Activated naive CD4-positive, alpha-beta T cell treated with anti-CD3 and anti-CD28 coated beads for 36 hours (primary cell): ENCODE measurements at regions not wholly inside any gene's neighbourhood (a gene's known extent, or its start where the extent isn't known, plus 50 kb on each side); places are given as distances from the start of the nearest gene placed in this dataset.

Experiments
- CTCF ChIA-PET: fragments of 350-600 bp; sonication (Branson Sonifier 250); formaldehyde crosslinking; loops from one replicate; lab custom pipeline; 2021; ENCODE audit warnings: antibody characterized with exemption; lab: Charles Lee
- DNase-seq: peaks from one replicate; pipeline ENCODE4 v3.0.0-alpha.2; 2020
- H3K27ac Mint-ChIP-seq: one replicate; pipeline ENCODE4 v1.8.0; 2021; ENCODE audit warnings: mild to moderate bottlenecking, mixed read lengths
- H3K27me3 Mint-ChIP-seq: one replicate; pipeline ENCODE4 v1.8.0; 2021; ENCODE audit warnings: low read depth, mixed read lengths
- H3K36me3 Mint-ChIP-seq: one replicate; pipeline ENCODE4 v1.8.0; 2021; ENCODE audit warnings: low read depth, mixed read lengths
- H3K4me1 Mint-ChIP-seq: one replicate; pipeline ENCODE4 v1.8.0; 2021; ENCODE audit warnings: low read depth, mixed read lengths
- H3K4me3 Mint-ChIP-seq: one replicate; pipeline ENCODE4 v1.8.0; 2021; ENCODE audit warnings: mild to moderate bottlenecking, moderate library complexity, mixed read lengths
- H3K9me3 Mint-ChIP-seq: one replicate; pipeline ENCODE4 v1.8.0; 2021; ENCODE audit warnings: mixed read lengths
- intact Hi-C: fragments of 100-400 bp; cut with micrococcal nuclease; formaldehyde crosslinking; loops from one replicate; pipeline ENCODE4 v1.15.1; 2023

DNA sequence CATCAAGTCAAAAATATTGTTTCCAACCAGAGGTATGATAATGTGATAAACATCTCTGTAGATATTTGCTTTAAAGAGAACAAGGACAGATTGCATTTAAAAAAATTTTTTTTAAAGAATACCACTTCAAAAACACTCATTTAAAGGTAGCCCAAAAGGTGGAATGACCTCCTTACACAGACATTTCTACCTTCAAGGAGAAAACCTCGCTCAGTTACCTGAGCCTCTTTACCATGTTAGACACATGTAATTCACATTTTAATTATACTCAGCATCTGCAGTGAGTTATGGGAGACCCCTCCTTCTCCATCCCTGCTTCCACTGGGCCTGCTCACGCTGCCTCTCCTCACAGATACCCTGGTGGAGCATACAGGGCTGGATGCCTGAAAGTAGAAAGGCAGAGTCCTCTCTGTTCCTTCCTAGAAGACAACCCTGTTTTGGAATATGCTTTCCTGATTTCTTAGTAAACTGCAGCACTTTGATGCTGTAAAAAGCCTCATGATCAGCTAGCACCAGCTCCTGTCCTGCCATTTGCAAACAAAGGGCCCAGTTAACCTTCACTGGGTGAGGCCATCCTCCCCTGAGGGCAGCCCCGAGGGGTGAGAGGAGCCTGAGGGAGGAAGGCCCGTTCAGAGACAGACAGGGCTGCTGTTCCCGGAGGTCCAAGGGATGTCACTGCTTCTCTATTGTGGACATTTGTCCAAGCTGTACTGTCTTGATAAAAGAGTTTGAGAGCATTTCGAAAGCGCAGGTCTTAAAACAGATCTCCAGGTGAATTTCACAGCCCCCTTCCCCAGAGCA is 117.8 kb downstream of the IRS2 start:
- intact Hi-C loops, result no loop called here

DNA sequence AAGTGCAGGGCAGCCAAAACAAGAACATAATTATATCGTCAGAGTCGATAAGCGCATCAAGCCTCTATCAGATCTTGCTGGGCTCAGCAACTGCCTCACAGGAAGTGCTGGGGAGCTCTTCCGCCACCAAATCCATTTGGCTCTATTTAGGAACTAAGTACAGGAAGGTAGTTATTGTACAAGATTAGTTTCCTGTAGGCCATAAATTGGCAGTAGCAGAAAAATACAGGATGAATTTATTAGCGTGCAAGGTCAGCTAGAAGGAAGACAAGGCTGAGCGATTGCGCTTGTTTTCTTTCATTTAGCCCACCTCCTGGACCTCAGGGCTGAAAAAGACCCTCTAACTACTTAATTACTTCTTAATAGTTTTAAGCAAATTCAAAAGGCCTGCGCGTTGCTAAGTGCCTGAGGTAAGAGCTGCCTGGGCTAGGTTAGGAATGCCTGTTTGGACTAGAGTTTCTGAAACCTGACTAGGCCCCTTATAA is 118.5 kb downstream of the IRS2 start:
- no peak for DNase-seq
- Mint-ChIP-seq H3K4me1 (no peaks in the 10 kb centered on the region), H3K27me3 (peaks cover 2% of the 10 kb centered on the region), H3K4me3 (no peak overlapping the region), H3K36me3 (no peaks in the 10 kb centered on the region), H3K9me3 (no peaks in the 10 kb centered on the region), H3K27ac (no peak overlapping the region)
- intact Hi-C loops, result no loop called here
- CTCF ChIA-PET, result interaction anchor here (0.7 kb wide), 1 partner anchor 74 kb away, joined by 3 read pairs; no protein-coding TSS in a partner anchor

More for the DNA sequence above, 117.8 kb downstream of the IRS2 start:
- Mint-ChIP-seq H3K27ac (no peak overlapping the region), H3K4me1 (no peaks in the 10 kb centered on the region), H3K27me3 (no peaks in the 10 kb centered on the region), H3K36me3 (no peaks in the 10 kb centered on the region), H3K4me3 (no peak overlapping the region), H3K9me3 (no peaks in the 10 kb centered on the region)
- no peak for DNase-seq
- CTCF ChIA-PET, result no interaction called here

DNA sequence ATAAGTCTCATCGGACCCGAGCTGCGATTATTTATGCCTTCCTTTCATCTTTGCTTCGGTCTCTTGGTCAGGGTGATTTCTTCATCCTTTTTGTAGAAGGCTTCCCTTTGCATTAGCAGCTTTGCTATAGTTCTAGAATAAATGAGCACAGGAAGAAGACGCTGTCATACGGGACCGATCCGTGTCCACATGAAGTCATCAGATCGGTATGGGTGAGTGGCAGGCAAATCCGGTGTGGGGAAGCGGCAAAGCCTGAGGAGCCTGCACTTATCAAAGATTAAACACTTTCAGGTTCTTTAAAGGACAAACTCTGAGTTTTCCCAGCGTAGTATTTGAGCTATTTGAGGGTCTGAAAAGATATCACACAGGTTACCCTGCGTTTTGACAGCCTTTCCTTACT is 119.3 kb downstream of the IRS2 start:
- Mint-ChIP-seq H3K36me3 (no peaks in the 10 kb centered on the region), H3K27ac (no peak overlapping the region), H3K27me3 (peaks cover 2% of the 10 kb centered on the region), H3K9me3 (no peaks in the 10 kb centered on the region), H3K4me3 (no peak overlapping the region), H3K4me1 (no peaks in the 10 kb centered on the region)
- CTCF ChIA-PET, result no interaction called here
- DNase-seq, result no peak
- intact Hi-C loops, result no loop called here

DNA sequence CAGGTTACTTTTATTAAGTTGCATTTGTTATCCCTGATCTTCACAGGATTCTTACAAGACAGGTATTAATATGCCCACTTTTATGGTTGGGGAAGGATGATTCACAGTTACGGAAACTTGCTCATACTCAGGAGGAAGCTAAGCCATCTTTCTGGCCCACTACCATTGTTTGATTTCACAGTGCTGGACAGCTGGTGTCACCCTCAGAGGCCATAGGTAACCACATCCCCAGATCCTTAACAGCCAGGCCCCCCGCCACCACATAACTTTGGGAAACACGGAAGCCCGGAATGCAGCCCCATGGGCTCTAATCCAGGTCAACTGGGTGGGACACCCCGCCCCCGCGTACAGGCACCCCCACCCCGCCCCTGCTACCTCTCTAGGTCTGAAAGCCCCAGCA is 119.7 kb downstream of the IRS2 start:
- intact Hi-C loops, result no loop called here
- no peak for DNase-seq
- H3K27me3 Mint-ChIP-seq, result peaks cover 4% of the 10 kb centered on the region
- no peaks in the 10 kb centered on the region for H3K36me3 Mint-ChIP-seq
- CTCF ChIA-PET, result no interaction called here
- no peaks in the 10 kb centered on the region for H3K4me1 Mint-ChIP-seq
- no peaks in the 10 kb centered on the region for H3K9me3 Mint-ChIP-seq
- no peak overlapping the region for H3K4me3 Mint-ChIP-seq
- no peak overlapping the region for H3K27ac Mint-ChIP-seq

DNA sequence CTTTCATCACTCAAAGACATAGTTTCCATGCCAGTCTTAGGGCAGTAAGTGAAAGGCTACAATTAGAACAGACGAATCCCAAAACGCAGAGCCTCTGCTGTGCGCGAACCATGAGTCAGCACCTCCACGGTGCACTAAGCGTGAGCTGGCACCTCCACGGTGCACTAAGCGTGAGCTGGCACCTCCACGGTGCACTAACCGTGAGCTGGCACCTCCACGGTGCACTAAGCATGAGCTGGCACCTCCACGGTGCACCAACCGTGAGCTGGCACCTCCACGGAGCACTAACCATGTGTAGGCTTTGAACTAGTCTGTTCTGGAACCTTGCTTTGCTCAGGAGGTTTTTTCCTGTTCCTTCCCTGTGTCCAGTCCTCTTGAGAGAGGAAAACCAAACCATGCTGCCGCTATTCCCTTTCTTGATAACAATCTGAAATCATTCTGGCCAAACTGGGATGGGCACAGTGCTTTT is 120.6 kb downstream of the IRS2 start:
- no peaks in the 10 kb centered on the region for H3K36me3 Mint-ChIP-seq
- H3K4me1 Mint-ChIP-seq, result no peaks in the 10 kb centered on the region
- peaks cover 4% of the 10 kb centered on the region for H3K27me3 Mint-ChIP-seq
- DNase-seq, result no peak
- no peak overlapping the region for H3K27ac Mint-ChIP-seq
- H3K4me3 Mint-ChIP-seq, result no peak overlapping the region
- CTCF ChIA-PET, result no interaction called here
- no peaks in the 10 kb centered on the region for H3K9me3 Mint-ChIP-seq
- intact Hi-C loops, result no loop called here

DNA sequence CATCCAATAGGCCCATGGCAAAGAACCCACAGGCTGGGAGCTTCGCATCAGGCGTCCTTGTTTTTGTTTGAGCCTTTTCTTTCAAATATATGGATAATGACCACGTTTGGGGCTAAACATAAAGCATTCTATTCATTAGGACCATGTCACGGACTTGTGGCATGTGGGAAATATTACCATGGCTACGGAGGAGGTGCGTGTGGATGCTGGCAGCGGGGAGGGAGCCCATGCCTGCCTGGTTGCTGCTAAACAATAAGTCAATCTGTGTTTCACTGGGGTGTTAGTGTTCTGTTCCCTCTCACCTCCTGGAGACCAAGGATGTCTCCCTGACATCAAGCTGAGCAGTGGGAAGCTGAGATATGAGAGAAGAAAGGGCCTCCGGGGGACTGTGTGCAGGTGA is 121.1 kb downstream of the IRS2 start:
- Mint-ChIP-seq H3K4me1 (no peaks in the 10 kb centered on the region), H3K27me3 (peaks cover 4% of the 10 kb centered on the region), H3K27ac (no peak overlapping the region), H3K4me3 (no peak overlapping the region), H3K9me3 (no peaks in the 10 kb centered on the region), H3K36me3 (no peaks in the 10 kb centered on the region)
- CTCF ChIA-PET, result no interaction called here
- DNase-seq, result no peak
- intact Hi-C loops, result no loop called here

DNA sequence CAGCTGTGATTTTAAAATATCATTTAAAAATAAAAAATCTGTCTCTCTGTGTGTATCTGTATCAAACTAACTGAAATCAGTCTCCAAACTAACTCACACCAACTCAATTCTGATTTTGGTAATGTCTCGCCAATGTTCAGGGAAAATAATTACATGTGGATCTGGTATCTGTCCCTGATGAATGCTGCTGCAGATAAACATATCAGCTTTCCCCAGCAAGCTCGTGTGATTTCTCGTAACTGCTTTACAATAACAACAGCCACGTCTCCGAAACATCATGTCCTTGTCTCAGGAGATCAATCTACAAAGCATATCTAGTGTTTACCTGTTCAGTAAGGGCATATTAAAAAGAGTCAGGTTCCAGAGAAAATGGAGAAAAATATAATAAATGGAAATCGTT is 129.0 kb downstream of the IRS2 start:
- Mint-ChIP-seq H3K4me1 (no peaks in the 10 kb centered on the region), H3K36me3 (no peaks in the 10 kb centered on the region), H3K9me3 (no peaks in the 10 kb centered on the region), H3K4me3 (no peak overlapping the region), H3K27me3 (peaks cover 2% of the 10 kb centered on the region), H3K27ac (no peak overlapping the region)
- CTCF ChIA-PET, result no interaction called here
- intact Hi-C loops, result no loop called here
- no peak for DNase-seq

DNA sequence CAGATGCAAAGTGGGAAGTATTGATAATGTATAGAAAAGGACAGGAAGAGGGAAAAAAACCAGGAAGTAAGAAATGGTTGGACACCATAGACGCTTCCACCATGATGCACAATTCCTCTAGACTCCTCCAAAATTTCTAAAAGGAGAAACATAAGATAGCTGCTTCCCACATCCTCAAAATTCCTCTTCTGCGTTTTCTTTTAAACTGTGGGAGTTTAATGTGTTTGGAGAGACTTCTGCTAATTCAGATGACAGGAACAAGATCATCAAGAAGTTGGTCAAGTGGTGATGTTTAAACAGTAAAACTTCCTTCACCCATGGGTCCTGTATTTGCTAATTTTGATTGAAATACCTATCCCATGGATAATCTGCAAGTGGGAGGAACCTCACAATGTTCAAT is 130.2 kb downstream of the IRS2 start:
- H3K9me3 Mint-ChIP-seq, result no peaks in the 10 kb centered on the region
- no peaks in the 10 kb centered on the region for H3K27me3 Mint-ChIP-seq
- DNase-seq, result no peak
- no peaks in the 10 kb centered on the region for H3K36me3 Mint-ChIP-seq
- CTCF ChIA-PET, result no interaction called here
- H3K27ac Mint-ChIP-seq, result no peak overlapping the region
- no peak overlapping the region for H3K4me3 Mint-ChIP-seq
- intact Hi-C loops, result no loop called here
- no peaks in the 10 kb centered on the region for H3K4me1 Mint-ChIP-seq

DNA sequence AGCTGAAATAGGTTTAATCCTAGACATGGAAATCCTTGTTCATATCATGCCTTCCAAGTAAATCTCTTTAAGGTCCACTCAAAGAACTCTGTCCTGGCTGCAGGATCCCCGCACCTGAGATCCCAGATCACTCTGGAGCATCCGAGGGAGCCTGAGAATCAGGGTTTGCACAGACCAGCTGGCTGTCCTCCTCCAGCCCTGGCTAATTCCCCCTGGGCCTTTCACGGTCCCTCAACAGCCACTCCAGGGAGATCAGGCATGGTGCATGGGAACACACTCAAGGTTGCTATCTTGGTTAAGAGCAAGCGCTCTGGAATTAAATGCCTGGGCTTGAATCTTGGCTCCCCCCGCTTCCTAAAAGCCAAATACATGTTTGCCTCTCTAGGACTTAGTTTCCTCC is 130.8 kb downstream of the IRS2 start:
- H3K4me1 Mint-ChIP-seq, result no peaks in the 10 kb centered on the region
- intact Hi-C loops, result no loop called here
- no peak for DNase-seq
- H3K4me3 Mint-ChIP-seq, result no peak overlapping the region
- no peaks in the 10 kb centered on the region for H3K9me3 Mint-ChIP-seq
- no peaks in the 10 kb centered on the region for H3K36me3 Mint-ChIP-seq
- H3K27ac Mint-ChIP-seq, result no peak overlapping the region
- CTCF ChIA-PET, result no interaction called here
- H3K27me3 Mint-ChIP-seq, result no peaks in the 10 kb centered on the region

DNA sequence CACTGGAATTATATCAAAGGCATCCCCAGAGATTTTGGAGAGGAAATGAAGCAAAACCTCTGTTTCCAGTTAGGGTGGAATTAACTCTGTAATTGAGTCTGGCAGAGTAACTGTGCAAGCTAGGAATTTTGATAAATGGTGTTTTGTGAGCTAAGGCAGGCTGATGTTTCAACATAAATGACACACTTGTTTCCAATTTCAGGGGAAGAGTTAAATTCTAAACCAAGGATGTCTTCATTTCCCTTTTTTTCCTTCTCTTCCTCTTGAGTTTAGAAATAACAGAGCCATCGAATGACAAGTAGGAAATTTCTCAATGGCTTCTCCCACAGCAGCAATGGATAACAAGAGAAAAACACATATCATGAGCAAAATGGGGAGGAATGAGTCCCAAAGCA is 131.2 kb downstream of the IRS2 start:
- Mint-ChIP-seq H3K4me1 (no peaks in the 10 kb centered on the region), H3K36me3 (no peaks in the 10 kb centered on the region), H3K9me3 (no peaks in the 10 kb centered on the region), H3K27me3 (no peaks in the 10 kb centered on the region), H3K27ac (no peak overlapping the region), H3K4me3 (no peak overlapping the region)
- CTCF ChIA-PET, result no interaction called here
- DNase-seq, result no peak
- intact Hi-C loops, result no loop called here

DNA sequence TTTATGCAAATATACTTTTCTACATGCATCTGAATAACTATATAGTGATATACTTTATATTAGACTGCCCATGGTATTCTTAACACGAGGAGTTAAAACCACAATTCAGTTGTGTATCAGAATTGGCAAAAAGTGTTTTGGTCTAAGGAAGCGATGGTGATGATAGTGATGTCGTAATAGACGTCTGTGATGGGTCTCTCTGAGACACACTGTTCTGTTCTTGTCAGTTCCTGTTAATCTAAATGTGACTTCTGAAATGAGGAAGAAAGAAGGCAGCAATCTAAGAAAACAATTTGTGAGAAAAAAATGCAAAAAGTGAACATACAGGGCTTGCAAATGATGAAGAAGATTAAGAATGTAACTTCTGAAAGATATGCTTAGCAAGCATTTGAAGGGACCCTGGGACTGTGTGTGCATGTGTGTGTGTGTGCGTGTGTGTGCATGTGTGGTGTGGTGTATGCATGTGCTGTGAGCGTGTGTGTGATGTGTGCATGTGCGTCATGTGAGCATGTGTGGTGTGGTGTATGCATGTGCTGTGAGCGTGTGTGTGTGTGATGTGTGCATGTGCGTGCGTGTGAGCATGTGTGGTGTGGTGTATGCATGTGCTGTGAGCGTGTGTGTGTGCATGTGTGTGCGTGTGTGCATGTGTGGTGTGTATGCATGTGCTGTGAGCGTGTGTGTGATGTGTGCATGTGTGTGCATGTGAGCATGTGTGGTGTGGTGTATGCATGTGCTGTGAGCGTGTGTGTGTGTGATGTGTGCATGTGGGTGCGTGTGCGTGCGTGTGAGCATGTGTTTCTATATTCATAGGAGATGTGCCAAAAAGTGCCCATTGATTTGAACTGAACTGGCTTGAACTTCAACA is 131.8 kb downstream of the IRS2 start:
- H3K27me3 Mint-ChIP-seq, result no peaks in the 10 kb centered on the region
- intact Hi-C loops, result no loop called here
- no peaks in the 10 kb centered on the region for H3K4me1 Mint-ChIP-seq
- no peaks in the 10 kb centered on the region for H3K9me3 Mint-ChIP-seq
- no peak overlapping the region for H3K4me3 Mint-ChIP-seq
- H3K36me3 Mint-ChIP-seq, result no peaks in the 10 kb centered on the region
- H3K27ac Mint-ChIP-seq, result no peak overlapping the region
- DNase-seq, result no peak
- CTCF ChIA-PET, result no interaction called here

DNA sequence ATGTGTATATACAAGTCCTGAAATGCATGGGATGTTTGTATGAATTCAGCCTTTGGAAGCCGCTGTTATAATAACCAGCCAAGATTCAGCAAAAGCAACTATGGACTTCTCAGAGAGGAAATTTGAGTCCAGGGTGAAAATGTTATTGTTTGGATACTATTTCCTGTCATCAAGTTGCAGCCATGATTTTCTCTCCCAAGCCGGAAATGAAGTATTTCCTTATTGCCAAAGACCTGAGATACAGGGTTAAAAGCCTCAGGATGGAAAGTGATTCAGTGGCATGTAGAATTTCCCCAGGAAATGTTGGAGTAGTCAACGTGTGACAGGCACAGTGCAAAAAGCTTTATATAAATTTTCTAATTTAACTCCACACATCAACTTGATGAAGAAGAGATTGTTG is 133.9 kb downstream of the IRS2 start:
- Mint-ChIP-seq H3K27me3 (no peaks in the 10 kb centered on the region), H3K9me3 (no peaks in the 10 kb centered on the region), H3K36me3 (no peaks in the 10 kb centered on the region), H3K4me1 (no peaks in the 10 kb centered on the region), H3K4me3 (no peak overlapping the region), H3K27ac (no peak overlapping the region)
- no peak for DNase-seq
- intact Hi-C loops, result no loop called here
- CTCF ChIA-PET, result no interaction called here

DNA sequence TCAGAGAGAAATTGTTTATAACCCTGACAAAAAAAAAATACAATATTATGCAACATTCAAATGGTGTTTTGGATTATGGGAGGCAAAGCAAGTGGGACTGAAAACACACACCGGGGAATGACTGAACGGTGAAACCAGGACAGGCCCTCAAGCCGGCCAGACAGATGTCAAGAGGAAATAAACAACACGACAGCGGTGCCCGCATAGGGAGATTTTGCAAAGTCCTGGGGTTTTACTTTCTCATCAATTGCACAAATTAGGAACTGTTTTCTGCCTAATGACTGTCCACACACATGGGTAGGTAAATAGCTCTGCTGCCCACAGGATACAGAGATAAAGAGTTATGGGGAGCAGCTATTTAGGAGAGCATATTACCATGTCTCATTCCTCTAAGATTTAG is 134.5 kb downstream of the IRS2 start:
- H3K36me3 Mint-ChIP-seq, result no peaks in the 10 kb centered on the region

More for the DNA sequence above, 134.5 kb downstream of the IRS2 start:
- no peak overlapping the region for H3K4me3 Mint-ChIP-seq
- no peaks in the 10 kb centered on the region for H3K27me3 Mint-ChIP-seq
- intact Hi-C loops, result no loop called here
- H3K27ac Mint-ChIP-seq, result no peak overlapping the region
- no peaks in the 10 kb centered on the region for H3K9me3 Mint-ChIP-seq
- no peak for DNase-seq
- CTCF ChIA-PET, result no interaction called here
- H3K4me1 Mint-ChIP-seq, result no peaks in the 10 kb centered on the region
